A549 (cell line): ENCODE measurements at regions not wholly inside any gene's neighbourhood (a gene's known extent, or its start where the extent isn't known, plus 50 kb on each side); places are given as distances from the start of the nearest gene placed in this dataset.

ENCODE experiments used
- ATAC-seq, 2 experiments: fragments of 200-7000 bp in 1 of 2; fragments of >200 bp in 1 of 2; cut with Nextera tagmentation in 1 of 2; cut with Tn5 transposase in 1 of 2; 3 replicates each; pipeline versions ENCODE4 v1.8.0 to v1.9.1; 2018 to 2020; ENCODE audit warnings: mild to moderate bottlenecking in 1 of 2, moderate library complexity in 1 of 2
- CTCF ChIA-PET: fragments of 300-600 bp; sonication (Branson Sonifier 250); formaldehyde crosslinking; extraction: SDS; loops from one replicate; lab custom pipeline; 2021; ENCODE audit warnings: antibody characterized with exemption, inconsistent platforms; lab: Yijun Ruan, JAX
- POLR2A ChIA-PET: fragments of 350-600 bp; formaldehyde crosslinking; extraction: SDS; loops from one replicate; lab custom pipeline; 2021; ENCODE audit warnings: antibody characterized with exemption, inconsistent platforms; lab: Yijun Ruan, JAX
- DNase-seq, 2 experiments: peaks; one replicate each; pipeline versions ENCODE4 v3.0.0 to v3.0.0-alpha.2; 2011 to 2016; ENCODE audit warnings: low read depth in 1 of 2, low spot score in 1 of 2
- FAIRE-seq: peaks from 2 replicates; lab custom pipeline; 2011; peaks lifted over from hg19 to GRCh38; lab: Jason Lieb, UNC
- H3K27ac ChIP-seq, 2 experiments: fragments of >200 bp; sonication (Bioruptor Twin); formaldehyde crosslinking; 3 replicates each; pipeline ENCODE4 v1.5.1; 2016 to 2017
- H3K4me1 ChIP-seq: fragments of >200 bp; sonication (Bioruptor Twin); formaldehyde crosslinking; 3 replicates; pipeline ENCODE4 v1.6.1; 2016
- H3K4me2 ChIP-seq: fragments of >200 bp; sonication (Bioruptor Twin); formaldehyde crosslinking; 3 replicates; pipeline ENCODE4 v1.6.1; 2016
- H3K4me3 ChIP-seq: fragments of >200 bp; sonication (Bioruptor Twin); formaldehyde crosslinking; 3 replicates; pipeline ENCODE4 v1.5.1; 2016
- H3K9me3 ChIP-seq: fragments of >200 bp; sonication (Bioruptor Twin); formaldehyde crosslinking; 3 replicates; pipeline ENCODE4 v1.6.1; 2016
- BCL3 ChIP-seq: fragments of >200 bp; sonication (Bioruptor Twin); formaldehyde crosslinking; IDR thresholded peaks from 3 replicates; pipeline ENCODE4 v1.6.1; 2016
- CTCF ChIP-seq: fragments of >200 bp; sonication (Bioruptor Twin); formaldehyde crosslinking; IDR thresholded peaks from 3 replicates; pipeline ENCODE4 v1.5.1; 2016
- EHF ChIP-seq: fragments of 250-450 bp; sonication (Bioruptor Pico); IDR thresholded peaks from 2 replicates; pipeline ENCODE4 v1.5.0; 2020; ENCODE audit warnings: mild to moderate bottlenecking
- ELK1 ChIP-seq: fragments of 150-350 bp; IDR thresholded peaks from 2 replicates; pipeline ENCODE4 v1.6.1; 2014; ENCODE audit warnings: low read depth, mild to moderate bottlenecking, low read length
- FOSB ChIP-seq: fragments of 250-450 bp; sonication (Bioruptor Pico); IDR thresholded peaks from 2 replicates; pipeline ENCODE4 v1.5.0; 2020; ENCODE audit warnings: mild to moderate bottlenecking, moderate library complexity
- FOXS1 ChIP-seq: fragments of 250-450 bp; sonication (Bioruptor Pico); IDR thresholded peaks from 2 replicates; pipeline ENCODE4 v1.5.0; 2020; ENCODE audit warnings: mild to moderate bottlenecking, moderate library complexity
- HDAC2 ChIP-seq: fragments of 200-600 bp; sonication (generic); IDR thresholded peaks from 2 replicates; pipeline ENCODE4 v1.6.1; 2016
- HES2 ChIP-seq: fragments of >200 bp; sonication (Bioruptor Twin); formaldehyde crosslinking; IDR thresholded peaks from 2 replicates; pipeline ENCODE4 v1.6.1; 2016
- HMGXB4 ChIP-seq: fragments of 250-450 bp; sonication (Bioruptor Pico); IDR thresholded peaks from 2 replicates; pipeline ENCODE4 v1.5.0; 2021; ENCODE audit warnings: mild to moderate bottlenecking, moderate library complexity, borderline replicate concordance
- HOXB5 ChIP-seq: fragments of 250-450 bp; sonication (Bioruptor Pico); IDR thresholded peaks from 2 replicates; pipeline ENCODE4 v1.5.0; 2020; ENCODE audit warnings: mild to moderate bottlenecking, moderate library complexity
- JUNB ChIP-seq: fragments of >200 bp; sonication (Bioruptor Twin); formaldehyde crosslinking; IDR thresholded peaks from 2 replicates; pipeline ENCODE4 v1.6.1; 2016
- MAFK ChIP-seq: fragments of 450-650 bp; IDR thresholded peaks from 2 replicates; pipeline ENCODE4 v1.6.1; 2014; ENCODE audit not compliant: partially characterized antibody
- POLR2AphosphoS2 ChIP-seq: conservative IDR thresholded peaks from 2 replicates; pipeline ENCODE4 v1.6.1; 2012; ENCODE audit warnings: low read length, improper control_type of control experiment, inconsistent platforms
- RAD21 ChIP-seq, 2 experiments: fragments of >200 bp in 1 of 2; sonication (Bioruptor Twin) in 1 of 2; formaldehyde crosslinking in 1 of 2; IDR thresholded peaks in 1 of 2; conservative IDR thresholded peaks in 1 of 2; 2 replicates in 1 of 2; 3 replicates in 1 of 2; pipeline ENCODE4 v1.6.1; 2012 to 2018; ENCODE audit warnings: inconsistent platforms in 1 of 2
- RCOR1 ChIP-seq: fragments of 150-350 bp; IDR thresholded peaks from 2 replicates; pipeline ENCODE4 v1.6.1; 2014; ENCODE audit warnings: antibody characterized with exemption, low read length, low read depth
- RFX5 ChIP-seq: fragments of 450-650 bp; IDR thresholded peaks from 2 replicates; pipeline ENCODE4 v1.7.1; 2014; ENCODE audit warnings: antibody characterized with exemption, mild to moderate bottlenecking, moderate library complexity
- TFCP2L1 ChIP-seq: fragments of 250-450 bp; sonication (Bioruptor Pico); IDR thresholded peaks from 2 replicates; pipeline ENCODE4 v1.5.0; 2021; ENCODE audit warnings: mild to moderate bottlenecking
- TP53 ChIP-seq: fragments of 250-450 bp; sonication (Bioruptor Pico); IDR thresholded peaks from 2 replicates; pipeline ENCODE4 v1.5.0; 2021; ENCODE audit warnings: mild to moderate bottlenecking, moderate library complexity
- USF2 ChIP-seq: fragments of 450-650 bp; IDR thresholded peaks from 2 replicates; pipeline ENCODE4 v1.6.1; 2014; ENCODE audit warnings: antibody characterized with exemption
- ZC3H11A ChIP-seq: fragments of 450-650 bp; IDR thresholded peaks from 2 replicates; pipeline ENCODE4 v1.6.1; 2014; ENCODE audit warnings: antibody characterized with exemption, mild to moderate bottlenecking
- ZNF302 ChIP-seq: fragments of 250-450 bp; sonication (Bioruptor Pico); IDR thresholded peaks from 2 replicates; pipeline ENCODE4 v1.9.0; 2021; ENCODE audit warnings: inconsistent platforms, mild to moderate bottlenecking, moderate library complexity
- WGBS: methylation state at CpG from one replicate; pipeline ENCODE4 v1.1.6; 2017; ENCODE audit errors: missing lambda C conversion rate; 5-methylcytosine and 5-hydroxymethylcytosine counted together

- 4% methylated on average over 4 of the region's 4 CpGs for WGBS
- Histone ChIP-seq H3K4me1 (no peaks in the 10 kb centered on the region), H3K9me3 (no peaks in the 10 kb centered on the region), H3K4me3 (no peak overlapping the region), H3K4me2 (no peak overlapping the region), H3K27ac (no peak overlapping the region)
- DNase-seq = no peak
- FAIRE-seq = no peak
- POLR2A ChIA-PET = no interaction called here
- TF ChIP-seq HES2 (no peak), POLR2AphosphoS2 (no peak), HMGXB4 (no peak), ZC3H11A (no peak), TP53 (CRISPR knock-in tag) (no peak), RCOR1 (no peak), TFCP2L1 (no peak), BCL3 (no peak), ELK1 (no peak)
- no peak for ATAC-seq
- CTCF ChIA-PET = no interaction called here
Observed at GRCh38 chr10:2079603-2080078, 342.3 kb upstream of the ADARB2 start.

- FAIRE-seq (no peak), ATAC-seq (no peak), DNase-seq (no peak)
- Histone ChIP-seq H3K27ac (no peak overlapping the region), H3K4me3 (no peak overlapping the region), H3K4me2 (no peak overlapping the region), H3K9me3 (no peaks in the 10 kb centered on the region), H3K4me1 (no peaks in the 10 kb centered on the region)
- 9% methylated on average over 5 of the region's 5 CpGs for WGBS
- POLR2A ChIA-PET = no interaction called here
- CTCF ChIA-PET = no interaction called here
- no peak for TF ChIP-seq TP53 (CRISPR knock-in tag)
- TF ChIP-seq HDAC2 = no peak
- TF ChIP-seq JUNB = no peak
- no peak for TF ChIP-seq POLR2AphosphoS2
- no peak for TF ChIP-seq HOXB5 (CRISPR knock-in tag)
- no peak for TF ChIP-seq RAD21 (conservative IDR thresholded peaks at IDR 0.05 in 1 of 2, IDR thresholded peaks at IDR 0.05 in 1 of 2)
- no peak for TF ChIP-seq ZC3H11A
- TF ChIP-seq FOXS1 (CRISPR knock-in tag) = no peak
Observed at GRCh38 chr10:2077231-2077630, 339.9 kb upstream of the ADARB2 start.

- FAIRE-seq (no peak), ATAC-seq (no peak)
- H3K27ac ChIP-seq = no peak overlapping the region
- no peak overlapping the region for H3K4me2 ChIP-seq
- 32% methylated on average over 8 of the region's 11 CpGs for WGBS
- H3K9me3 ChIP-seq = no peaks in the 10 kb centered on the region
- H3K4me3 ChIP-seq = no peak overlapping the region
- no peaks in the 10 kb centered on the region for H3K4me1 ChIP-seq
- CTCF ChIA-PET = interaction anchor here (0.9 kb wide), 1 partner anchor 85 kb away, joined by 3 read pairs; no protein-coding TSS in a partner anchor
- TF ChIP-seq FOSB (no peak), BCL3 (no peak), ZNF302 (CRISPR knock-in tag) (no peak), RCOR1 (no peak), MAFK (no peak), USF2 (no peak), POLR2AphosphoS2 (no peak), CTCF (no peak), EHF (CRISPR knock-in tag) (no peak), RFX5 (no peak)
- TF ChIP-seq, all 56 proteins: peak for 0
- POLR2A ChIA-PET = no interaction called here
- no peak for DNase-seq
Observed at GRCh38 chr10:2076528-2076927, 339.2 kb upstream of the ADARB2 start.
